Ovary (tissue), 7 donors: ENCODE measurements at regions not wholly inside any gene's neighbourhood (a gene's known extent, or its start where the extent isn't known, plus 50 kb on each side); places are given as distances from the start of the nearest gene placed in this dataset.

Source experiments
- DNase-seq, 5 donors: peaks; one replicate each; pipeline ENCODE4 v3.0.0-alpha.2; 2019 to 2020
- H3K27ac ChIP-seq, 2 donors: fragments of 200-600 bp; one replicate each; pipeline versions ENCODE4 v1.5.1 to v1.8.0; 2019 to 2022
- H3K27me3 ChIP-seq: fragments of 200-600 bp; one replicate; pipeline ENCODE4 v1.8.0; 2022
- H3K36me3 ChIP-seq: fragments of 200-600 bp; sonication (generic); one replicate; pipeline ENCODE4 v1.5.1; 2019
- H3K4me1 ChIP-seq: one replicate; pipeline ENCODE4 v1.8.1; 2013; ENCODE audit warnings: mild to moderate bottlenecking, moderate library complexity; ENCODE audit not compliant: insufficient read depth
- H3K4me3 ChIP-seq: fragments of 200-600 bp; sonication (generic); one replicate; pipeline ENCODE4 v1.5.1; 2017
- H3K9me3 ChIP-seq, 2 donors: fragments of 200-600 bp in 1 of 2; sonication (generic) in 1 of 2; one replicate each; pipeline versions ENCODE4 v1.5.1 to v1.8.1; 2013 to 2019; ENCODE audit warnings: mild to moderate bottlenecking in 1 of 2, moderate library complexity in 1 of 2
- EP300 ChIP-seq: sonication (generic); formaldehyde crosslinking; IDR thresholded peaks from one replicate; pipeline ENCODE4 v1.6.1; 2017; ENCODE audit warnings: antibody characterized with exemption
- POLR2A ChIP-seq: fragments of 450-650 bp; IDR thresholded peaks from one replicate; pipeline ENCODE4 v1.6.1; 2017; ENCODE audit warnings: antibody characterized with exemption, mild to moderate bottlenecking, moderate library complexity
- WGBS, 3 donors: extraction: QIAGEN DNeasy Blood & Tissue Kit in 1 of 3; methylation state at CpG; one replicate each; pipeline versions ENCODE4 v1.1.5 to v1.1.7; 2013 to 2017; 5-methylcytosine and 5-hydroxymethylcytosine counted together
- intact Hi-C, 4 donors: fragments of 100-400 bp; cut with DNase I; formaldehyde crosslinking; loops; one replicate each; pipeline versions ENCODE4 v1.11.0 to v1.15.1; 2022 to 2023
- TF ChIP-seq, protein P1 (sequence below), 3 donors: fragments of 450-650 bp in 2 of 3; fragments of 200-600 bp in 1 of 3; IDR thresholded peaks; one replicate each; pipeline versions ENCODE4 v1.5.1 to v1.8.0; 2016 to 2022; ENCODE audit warnings: antibody characterized with exemption in 3 of 3, mild to moderate bottlenecking in 1 of 3
- donor health status: DM: no; HTN: no; CAD: no; lungs with moderate emphysema.
- donor health status: DM: no; HTN: no; CAD: no.
- donor health status: Bipolar disorder and iron deficiency.
- donor health status: DM: no; HTN: no; CAD: no.
- donor health status: DM: yes; HTN: yes; CAD: no.

DNA sequence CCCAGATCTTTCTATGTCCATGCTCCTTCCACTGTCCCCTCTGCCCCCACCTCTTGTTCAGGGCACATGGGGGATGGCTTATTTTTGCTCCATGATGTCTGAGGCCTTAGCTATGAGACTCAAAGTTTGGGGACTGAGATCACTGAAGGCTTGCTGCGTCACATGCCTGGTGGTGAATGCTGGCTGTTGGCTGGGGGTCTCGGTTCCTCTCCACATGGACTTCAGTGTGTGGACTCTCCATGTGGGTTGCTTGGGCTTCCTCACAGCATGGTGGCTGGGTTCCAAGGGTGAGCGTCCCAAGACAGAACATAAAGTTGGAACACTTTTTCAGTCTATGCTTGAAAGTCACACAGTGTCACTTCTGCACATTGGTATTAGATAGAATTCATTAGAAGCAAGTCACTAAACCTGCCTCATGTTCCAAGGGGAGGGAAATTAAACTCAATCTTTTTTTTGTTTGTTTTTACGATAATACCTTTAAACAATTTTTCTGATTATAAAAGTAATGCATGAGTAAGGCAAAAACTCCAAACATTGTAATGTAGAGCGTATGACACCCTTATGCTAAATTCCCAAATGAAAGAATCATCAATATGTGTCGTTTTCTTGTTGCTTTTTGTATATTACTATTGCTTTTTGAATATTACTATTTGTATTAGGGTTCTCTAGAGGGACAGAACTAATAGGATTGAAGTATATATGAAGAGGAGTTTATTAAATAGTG, 111.7 kb downstream of the MYCN start:
- no peak overlapping the region for H3K27ac ChIP-seq
- intact Hi-C loops, result no loop called here
- DNase-seq, result no peak
- no peak overlapping the region for H3K4me3 ChIP-seq
- no peaks in the 10 kb centered on the region for H3K27me3 ChIP-seq
- no peaks in the 10 kb centered on the region for H3K9me3 ChIP-seq
- H3K4me1 ChIP-seq, result peaks cover 2% of the 10 kb centered on the region
- 95 to 96% (median 95%) methylated on average over 6 of the region's 6 CpGs for WGBS, 3 donors
- H3K36me3 ChIP-seq, result no peaks in the 10 kb centered on the region
- TF ChIP-seq POLR2A, result no peak
- TF ChIP-seq, protein P1, sequence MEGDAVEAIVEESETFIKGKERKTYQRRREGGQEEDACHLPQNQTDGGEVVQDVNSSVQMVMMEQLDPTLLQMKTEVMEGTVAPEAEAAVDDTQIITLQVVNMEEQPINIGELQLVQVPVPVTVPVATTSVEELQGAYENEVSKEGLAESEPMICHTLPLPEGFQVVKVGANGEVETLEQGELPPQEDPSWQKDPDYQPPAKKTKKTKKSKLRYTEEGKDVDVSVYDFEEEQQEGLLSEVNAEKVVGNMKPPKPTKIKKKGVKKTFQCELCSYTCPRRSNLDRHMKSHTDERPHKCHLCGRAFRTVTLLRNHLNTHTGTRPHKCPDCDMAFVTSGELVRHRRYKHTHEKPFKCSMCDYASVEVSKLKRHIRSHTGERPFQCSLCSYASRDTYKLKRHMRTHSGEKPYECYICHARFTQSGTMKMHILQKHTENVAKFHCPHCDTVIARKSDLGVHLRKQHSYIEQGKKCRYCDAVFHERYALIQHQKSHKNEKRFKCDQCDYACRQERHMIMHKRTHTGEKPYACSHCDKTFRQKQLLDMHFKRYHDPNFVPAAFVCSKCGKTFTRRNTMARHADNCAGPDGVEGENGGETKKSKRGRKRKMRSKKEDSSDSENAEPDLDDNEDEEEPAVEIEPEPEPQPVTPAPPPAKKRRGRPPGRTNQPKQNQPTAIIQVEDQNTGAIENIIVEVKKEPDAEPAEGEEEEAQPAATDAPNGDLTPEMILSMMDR (IDR thresholded peaks at IDR 0.05), result no peak
- TF ChIP-seq EP300, result no peak

DNA sequence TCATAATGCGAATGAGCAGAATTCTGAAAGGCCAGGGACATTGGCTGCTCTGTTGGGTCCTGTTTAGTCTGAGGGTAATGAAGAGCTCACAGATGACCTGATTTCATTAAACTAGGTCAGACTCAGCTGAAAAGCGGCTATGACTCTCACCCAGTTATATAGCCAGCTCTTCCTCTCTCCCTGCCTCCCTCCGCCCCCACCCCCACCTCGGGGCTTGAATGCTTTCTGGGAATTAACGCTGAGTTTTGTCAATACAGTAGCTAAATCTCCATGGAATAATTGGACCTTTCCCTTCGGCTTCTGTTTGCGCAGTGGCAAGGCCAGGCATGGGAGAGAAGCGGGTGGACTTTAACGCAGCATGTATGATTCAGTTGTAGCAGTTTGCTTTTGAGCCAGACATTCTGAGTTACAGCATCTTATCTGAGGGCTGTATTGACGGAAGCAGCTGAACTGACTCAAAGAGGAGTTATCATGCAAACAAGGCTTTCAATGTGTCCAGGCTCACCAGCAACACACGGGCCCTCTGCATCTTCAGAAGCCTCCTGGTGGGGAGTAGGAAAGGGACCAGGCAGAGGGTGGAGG, 110.6 kb downstream of the MYCN start:
- Histone ChIP-seq H3K27me3 (no peaks in the 10 kb centered on the region), H3K27ac (no peak overlapping the region), H3K36me3 (no peaks in the 10 kb centered on the region), H3K9me3 (no peaks in the 10 kb centered on the region), H3K4me1 (no peaks in the 10 kb centered on the region), H3K4me3 (no peak overlapping the region)
- 21 to 28% (median 24%) methylated on average over 11 of the region's 11 CpGs for WGBS, 3 donors
- DNase-seq, result peak in 1 of 5 donors; percentile 35
- intact Hi-C loops, result no loop called here
- TF ChIP-seq EP300 (no peak), POLR2A (no peak)
- TF ChIP-seq, protein P1 (IDR thresholded peaks at IDR 0.05), result no peak

DNA sequence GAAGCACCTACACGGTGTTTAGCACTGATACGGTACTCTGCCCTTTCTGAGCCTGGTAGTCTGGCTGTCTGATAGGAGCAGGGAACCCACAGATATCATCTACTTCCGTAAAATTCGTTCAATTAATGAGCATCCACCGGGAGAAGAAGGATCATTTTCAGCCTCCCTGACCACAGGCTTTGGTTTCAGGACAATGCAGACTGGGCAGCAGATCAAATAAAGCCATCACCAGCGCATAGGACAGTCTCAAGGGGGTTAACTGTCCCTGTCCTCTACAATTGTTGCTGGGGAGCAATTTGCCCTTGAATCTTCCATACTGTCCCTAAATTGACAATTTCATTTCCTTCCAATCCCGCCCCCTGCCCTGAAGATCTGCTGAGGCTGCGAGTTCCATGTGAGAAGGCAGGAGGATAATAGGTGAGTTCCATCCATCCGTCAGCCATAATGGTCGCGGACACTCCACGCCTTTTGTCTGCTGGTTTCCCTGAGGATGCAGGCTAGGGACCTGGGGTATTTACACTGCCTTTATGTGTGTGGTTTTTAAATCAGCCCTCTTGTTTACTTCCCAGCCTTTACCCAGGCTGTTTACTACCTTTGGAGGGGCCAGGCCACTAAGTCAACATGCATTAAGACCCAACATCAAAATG, 110.0 kb downstream of the MYCN start:
- TF ChIP-seq POLR2A, result no peak
- TF ChIP-seq, protein P1 (IDR thresholded peaks at IDR 0.05), result no peak
- TF ChIP-seq EP300, result no peak
- no peaks in the 10 kb centered on the region for H3K4me1 ChIP-seq
- no peak overlapping the region for H3K4me3 ChIP-seq
- no peaks in the 10 kb centered on the region for H3K9me3 ChIP-seq
- 90 to 96% (median 94%) methylated on average over 12 of the region's 12 CpGs for WGBS, 3 donors
- no peaks in the 10 kb centered on the region for H3K27me3 ChIP-seq
- H3K36me3 ChIP-seq, result no peaks in the 10 kb centered on the region
- intact Hi-C loops, result no loop called here
- DNase-seq, result no peak
- H3K27ac ChIP-seq, result no peak overlapping the region

DNA sequence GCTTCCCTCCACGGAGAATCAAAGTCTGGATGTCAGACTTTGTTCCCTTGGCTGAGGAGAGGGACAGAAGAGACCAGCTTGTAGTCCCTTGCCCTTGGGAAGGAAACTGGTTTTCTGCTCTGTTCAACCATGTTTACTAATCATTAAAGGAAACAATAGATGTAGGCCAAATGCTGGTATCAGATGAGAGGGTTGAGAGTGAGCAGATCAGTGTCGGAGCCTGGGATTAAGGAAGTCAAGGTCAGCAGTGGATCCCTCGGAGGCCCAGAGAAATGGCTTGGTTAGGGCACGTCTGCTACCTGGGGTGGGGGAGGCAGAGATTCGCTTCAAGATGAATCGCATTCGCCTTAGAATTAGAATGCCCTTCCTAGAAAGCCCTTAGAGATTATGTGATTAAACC, 109.1 kb downstream of the MYCN start:
- H3K27ac ChIP-seq, result no peak overlapping the region
- H3K4me3 ChIP-seq, result no peak overlapping the region
- H3K9me3 ChIP-seq, result no peaks in the 10 kb centered on the region
- no peak for DNase-seq
- WGBS, 3 donors, result 85 to 91% (median 88%) methylated on average over 7 of the region's 7 CpGs
- intact Hi-C loops, result no loop called here
- H3K36me3 ChIP-seq, result no peaks in the 10 kb centered on the region
- TF ChIP-seq, protein P1 (IDR thresholded peaks at IDR 0.05), result no peak
- TF ChIP-seq EP300 (no peak), POLR2A (no peak)
- no peaks in the 10 kb centered on the region for H3K27me3 ChIP-seq
- no peaks in the 10 kb centered on the region for H3K4me1 ChIP-seq
